ENCODE measurements at regions not wholly inside any gene's neighbourhood (a gene's known extent, or its start where the extent isn't known, plus 50 kb on each side); places are given as distances from the start of the nearest gene placed in this dataset.

DNA sequence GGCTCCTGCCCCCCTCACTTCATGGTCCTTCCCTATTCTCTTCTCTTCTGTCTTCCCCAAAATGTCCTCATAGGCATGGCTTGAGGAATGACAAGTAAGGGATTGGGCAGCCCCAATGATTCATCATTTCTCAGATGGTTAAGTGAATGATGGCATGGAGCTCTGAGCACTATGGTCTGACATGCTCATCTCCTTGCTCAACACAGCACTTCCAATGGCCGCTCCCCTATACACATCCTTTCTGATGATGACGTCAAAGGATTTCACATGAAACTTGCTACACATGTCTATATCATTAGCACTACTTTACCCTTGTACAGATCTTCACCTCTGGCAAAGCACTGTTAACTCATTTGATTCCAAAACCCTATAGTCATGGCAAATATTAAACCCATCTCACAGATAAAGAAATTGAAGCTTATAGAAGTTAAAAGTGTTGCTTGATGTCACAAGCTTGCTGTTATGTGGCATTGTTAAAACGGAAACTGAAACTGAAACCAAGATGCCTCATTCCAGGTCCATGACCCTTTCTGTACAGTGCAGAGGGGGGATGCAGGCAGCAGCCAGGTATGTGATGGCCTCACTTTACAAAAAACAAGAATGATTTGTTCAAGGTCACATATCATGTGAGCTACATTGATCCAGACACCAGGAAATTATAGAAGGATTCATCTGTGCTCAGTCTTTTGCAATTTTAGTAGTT is 90.0 kb upstream of the PLXNA4 start:
- no peak for DNase-seq

DNA sequence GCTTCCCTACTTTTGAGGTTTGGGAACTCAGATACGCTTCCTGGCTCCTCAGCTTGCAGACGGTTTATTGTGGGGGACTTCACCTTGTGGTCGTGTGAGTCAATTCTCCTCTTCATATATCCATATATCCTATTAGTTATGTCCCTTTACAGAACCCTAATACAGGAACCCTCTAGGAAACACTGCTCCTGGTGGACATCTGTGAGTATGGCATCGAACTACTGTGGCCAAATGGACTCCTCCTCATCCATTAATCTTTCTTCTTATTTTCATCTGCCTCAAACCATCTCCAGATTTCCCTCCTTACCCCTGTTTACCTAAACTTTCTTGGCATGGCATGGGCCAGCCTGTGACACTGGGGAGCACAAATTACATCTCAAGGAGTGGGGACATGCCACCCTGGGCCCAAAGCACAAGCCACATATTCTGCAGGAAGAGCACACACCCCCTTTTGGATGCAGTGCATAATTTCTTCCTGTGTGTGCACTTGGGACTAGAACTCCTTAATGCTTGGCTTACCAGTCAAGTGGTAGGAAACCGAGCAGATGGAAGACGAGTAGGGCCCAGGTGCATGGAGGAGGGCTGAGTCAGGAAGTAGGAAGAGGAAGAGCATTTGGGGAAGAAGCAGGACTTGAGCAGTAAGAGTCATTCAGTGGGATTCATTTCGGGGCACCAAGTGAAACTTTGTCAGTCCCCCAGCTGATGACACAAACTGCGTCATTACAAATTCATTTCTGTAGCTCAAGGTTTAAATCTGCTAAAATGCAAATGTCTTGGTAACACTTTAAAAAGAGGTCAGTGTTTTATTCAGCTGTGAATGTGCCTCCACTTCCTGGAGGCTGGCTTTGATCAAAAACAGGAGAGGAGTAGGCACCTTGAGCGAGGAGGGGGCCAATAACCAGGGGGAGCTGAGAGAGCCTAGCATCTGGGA is 80.8 kb upstream of the PLXNA4 start:
- peak in 1 of 2 experiments; percentile 19 for DNase-seq

DNA sequence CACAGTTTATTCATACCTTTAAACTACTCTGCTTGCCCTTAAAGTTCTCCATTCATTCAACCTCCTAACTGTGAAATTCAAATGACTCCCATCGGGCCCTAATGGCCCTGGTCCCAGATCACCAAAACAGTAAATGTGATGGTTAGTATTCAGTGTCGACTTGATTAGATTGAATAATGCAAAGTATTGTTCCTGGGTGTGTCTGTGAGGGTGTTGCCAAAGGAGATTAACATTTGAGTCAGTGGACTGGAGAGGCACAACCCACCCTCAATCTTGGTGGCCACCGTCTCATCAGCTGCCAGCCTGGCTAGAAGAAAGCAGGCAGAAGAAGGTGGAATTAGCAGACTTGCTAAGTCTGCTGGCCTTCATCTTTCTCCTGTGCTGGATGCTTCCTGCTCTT is 80.1 kb upstream of the PLXNA4 start:
- no peak for DNase-seq

DNA sequence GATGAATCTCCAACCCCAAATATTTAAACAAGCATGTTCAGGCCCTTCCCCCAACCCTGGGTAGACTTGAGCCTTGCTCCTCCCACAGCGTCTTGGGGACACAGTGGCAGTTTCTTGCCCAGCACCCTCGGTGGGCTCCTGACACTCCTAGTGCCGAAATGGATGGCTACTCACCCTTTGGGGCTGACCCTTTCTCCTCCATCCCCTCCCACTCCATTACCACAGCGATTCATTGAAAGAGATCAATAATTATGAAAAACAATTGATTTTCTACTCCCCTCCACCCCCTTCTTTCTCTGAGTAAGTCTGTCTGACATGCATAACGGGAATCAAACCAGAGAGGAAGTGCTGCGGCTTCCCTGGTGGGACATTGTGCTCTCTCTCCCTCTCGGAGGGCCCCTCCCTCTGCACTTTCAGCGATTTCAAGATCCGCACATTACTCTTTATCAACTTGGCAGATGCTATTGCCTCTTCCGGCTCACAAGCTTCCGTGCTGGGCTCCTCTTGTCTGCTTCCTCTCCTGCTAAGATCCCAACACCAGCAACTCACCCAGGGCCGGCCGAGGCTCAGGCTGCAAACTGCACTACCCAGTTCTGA is 79.0 kb upstream of the PLXNA4 start:
- DNase-seq = no peak

DNA sequence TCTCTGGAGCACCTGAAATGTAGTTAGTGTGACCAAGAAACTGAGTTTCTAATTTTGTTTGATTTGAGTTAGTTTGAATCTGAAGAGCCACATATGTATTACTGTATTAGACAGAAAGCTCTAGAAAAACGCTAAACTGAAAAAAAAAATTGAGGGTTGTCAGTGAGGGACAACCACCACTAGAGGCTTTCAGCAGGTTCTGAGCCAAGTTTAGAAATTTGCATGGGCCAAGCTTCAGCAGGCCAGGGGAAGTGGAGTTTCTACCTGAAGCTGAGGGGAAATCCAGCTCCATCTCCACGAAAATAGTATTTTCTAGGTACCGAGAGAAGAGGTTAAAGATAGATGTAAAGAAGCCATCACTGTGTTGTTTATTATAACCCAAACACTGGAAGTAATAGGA is 77.9 kb upstream of the PLXNA4 start:
- DNase-seq = no peak

DNA sequence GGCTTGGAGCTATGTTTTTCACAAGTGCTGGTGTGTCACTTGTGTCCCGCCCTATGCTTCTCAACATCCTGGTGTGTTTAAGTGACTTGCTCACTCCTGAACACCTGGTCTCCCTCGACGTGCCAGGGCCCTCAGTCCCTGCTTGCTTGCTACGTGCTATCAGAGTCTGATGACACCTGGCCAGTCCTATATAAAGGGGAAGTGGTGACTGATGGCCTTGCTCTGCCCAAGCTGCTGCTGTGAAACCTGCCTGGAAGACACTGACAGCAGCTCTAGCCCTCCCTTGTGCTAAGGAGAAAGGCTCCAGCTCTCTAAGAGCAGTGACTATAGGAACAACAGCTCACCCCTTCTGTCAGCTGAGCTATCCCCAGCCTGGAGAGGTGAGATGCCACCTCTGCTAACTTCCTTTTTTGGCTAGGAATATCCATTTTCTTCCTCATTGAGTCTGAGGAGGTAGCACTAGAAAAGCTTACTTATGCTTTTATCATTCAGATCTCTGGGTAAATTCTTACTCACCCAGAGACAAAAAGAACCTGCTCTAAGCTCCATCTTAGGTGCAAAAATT is 77.2 kb upstream of the PLXNA4 start:
- no peak for DNase-seq

DNA sequence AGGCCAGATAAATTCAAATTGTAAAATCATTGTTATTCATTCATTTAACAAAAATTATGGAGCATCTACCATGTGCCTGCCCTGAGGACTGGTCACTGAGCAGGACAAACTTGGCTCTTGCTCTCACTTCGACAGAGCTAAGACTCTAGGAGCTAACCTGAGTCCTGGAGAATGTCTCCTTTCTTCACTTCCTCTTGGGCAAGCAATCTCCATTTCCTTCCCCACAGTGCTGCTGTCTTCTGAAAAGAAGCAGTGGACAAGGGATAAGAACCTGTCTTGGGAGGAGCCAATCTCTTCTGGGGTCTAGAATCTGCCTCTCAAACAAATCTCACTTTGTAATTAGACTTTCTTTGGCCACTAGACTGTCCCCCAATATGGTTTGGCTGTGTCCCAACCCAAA is 76.2 kb upstream of the PLXNA4 start:
- no peak for DNase-seq

DNA sequence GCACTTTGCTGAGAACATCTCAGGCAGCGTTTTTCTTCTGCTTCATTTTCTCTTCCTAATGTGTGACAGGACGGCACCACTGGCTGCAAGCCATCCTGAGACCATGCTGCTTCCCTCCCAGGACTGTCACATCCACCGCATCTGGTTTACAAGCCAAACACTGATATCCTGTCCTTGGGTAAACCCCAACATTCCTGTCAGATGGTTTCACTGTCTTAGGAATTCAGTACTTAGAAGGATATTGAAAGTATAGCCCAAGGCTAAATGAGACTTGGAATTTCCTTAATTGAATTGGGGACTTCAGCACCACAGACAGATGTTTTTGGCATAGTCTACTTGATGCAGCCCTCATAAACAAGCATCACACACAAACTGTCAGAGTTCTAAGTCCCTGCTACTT is 74.2 kb upstream of the PLXNA4 start:
- DNase-seq = no peak

DNA sequence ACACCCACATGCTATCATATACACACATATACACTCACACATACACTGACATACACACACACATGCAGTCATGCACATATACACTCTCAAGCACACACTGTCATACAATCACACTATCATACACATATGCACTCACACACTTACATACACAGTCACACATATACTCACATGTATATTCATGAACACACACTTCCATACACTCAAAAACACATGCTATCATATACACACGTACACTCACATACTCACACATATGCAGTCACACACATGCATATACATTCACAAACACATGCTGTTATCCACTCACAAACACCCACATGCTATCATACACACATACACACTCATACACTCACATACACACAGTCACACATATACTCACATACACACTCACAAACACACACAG is 71.0 kb upstream of the PLXNA4 start:
- no peak for DNase-seq

DNA sequence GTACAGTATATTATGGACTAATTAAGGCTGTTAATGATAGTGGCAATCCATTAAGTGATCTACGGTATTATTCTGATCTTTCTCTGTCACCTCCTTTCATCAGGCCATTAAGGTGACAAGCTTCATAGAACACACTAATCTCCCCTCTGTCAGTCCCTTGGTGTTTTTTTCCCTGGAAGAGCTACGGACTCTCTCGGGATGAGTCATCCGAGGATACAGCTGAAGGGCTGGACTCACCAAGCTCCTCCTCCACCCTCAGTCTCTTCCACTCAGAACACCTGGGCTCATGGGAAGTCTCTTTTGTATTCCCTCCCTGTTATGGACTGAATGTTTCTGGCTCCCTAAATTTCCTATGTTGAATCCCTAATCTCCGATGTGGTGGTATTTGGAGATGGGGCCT is 69.8 kb upstream of the PLXNA4 start:
- no peak for DNase-seq

DNA sequence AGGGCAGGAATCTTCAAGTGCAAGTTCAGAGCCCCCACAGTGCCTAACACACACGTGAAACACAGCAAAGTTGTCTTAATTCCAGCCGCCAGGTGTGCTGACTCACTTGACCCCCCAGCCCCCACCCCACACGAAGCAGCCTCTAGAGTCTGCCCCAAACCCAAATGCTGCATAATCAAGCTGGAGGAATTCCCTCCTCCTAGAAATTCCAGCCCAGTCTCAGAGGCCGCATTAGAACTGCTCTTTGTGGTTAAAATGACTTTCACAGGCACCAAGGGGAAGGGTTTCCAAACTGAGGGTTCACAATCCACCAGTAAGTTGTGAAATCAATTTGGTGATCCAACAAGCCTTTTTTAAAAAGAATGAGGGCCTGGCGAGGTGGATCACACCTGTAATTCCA is 67.0 kb upstream of the PLXNA4 start:
- DNase-seq = no peak

DNA sequence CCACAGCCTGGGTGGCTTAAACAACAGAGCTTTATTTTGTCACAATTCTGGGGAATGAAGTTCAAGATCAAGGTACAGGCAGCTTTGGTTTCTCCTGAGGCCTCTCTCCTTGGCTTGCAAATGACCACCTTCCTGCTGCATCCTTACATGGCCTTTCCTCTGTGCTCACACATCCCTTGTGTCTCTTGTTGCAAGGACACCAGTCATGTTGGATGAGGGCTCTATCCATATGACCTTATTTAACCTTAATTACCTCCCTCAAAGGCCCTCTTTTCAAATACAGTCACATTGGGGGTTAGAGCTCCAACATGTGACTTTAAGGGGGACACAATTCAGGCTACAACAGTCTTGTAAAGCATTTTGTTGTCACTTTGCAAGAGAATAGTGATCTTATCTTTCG is 65.0 kb upstream of the PLXNA4 start:
- no peak for DNase-seq

DNA sequence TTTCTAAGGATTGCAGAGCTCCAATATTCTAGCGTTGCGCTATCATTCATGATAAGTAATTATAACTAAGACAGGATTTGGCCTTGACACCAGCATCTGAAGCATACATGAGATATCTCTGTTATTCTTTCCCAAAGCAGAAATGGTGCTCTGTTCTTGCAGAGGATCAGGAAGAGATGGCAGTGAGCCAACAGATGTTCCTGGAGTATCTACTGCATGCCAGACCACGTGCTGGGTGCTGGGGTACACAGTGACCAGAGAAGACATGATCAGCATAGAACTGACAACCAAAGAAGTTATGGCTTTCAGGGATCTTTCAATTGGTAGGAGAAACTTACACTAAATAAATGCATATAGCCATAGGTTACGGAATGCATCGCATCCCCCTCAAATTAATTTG is 63.7 kb upstream of the PLXNA4 start:
- no peak for DNase-seq

DNA sequence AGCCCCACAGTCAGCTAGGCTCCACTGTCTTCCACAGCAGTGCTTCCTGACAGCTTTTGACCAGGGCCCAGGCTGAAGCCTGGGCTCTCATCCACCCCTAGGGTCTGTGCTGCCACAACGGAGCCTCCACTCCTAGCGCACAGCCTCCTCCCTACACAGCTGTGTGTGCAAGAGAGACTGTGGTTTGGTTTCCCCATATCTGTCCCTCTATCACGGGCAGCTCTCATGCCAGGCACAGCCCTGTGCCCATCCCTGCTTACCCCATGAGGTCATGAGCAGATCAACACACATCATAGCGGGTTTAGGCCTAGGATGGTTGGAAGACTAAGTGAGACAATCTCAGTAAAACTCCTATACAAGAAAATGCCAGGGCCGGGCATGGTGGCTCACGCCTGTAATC is 61.7 kb upstream of the PLXNA4 start:
- no peak for DNase-seq

DNA sequence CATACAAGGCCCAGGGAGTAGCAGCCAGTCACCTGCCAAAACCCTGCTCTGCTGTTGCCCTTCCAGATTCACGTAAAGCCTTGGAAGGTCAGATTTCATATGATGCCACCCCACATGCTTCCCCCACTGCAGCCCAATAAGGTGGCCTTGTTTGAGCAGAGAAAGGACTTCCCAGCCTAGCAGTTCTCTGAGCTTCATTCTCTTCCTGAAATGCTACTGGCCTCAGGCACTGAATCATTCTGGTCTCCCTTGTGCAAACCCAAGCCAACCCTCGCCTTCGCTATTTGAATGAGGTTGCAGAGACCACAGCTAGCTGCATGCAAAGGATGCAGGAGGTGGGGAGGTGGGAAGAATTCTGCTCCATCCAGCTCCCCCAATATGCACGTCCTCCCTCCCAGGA is 60.3 kb upstream of the PLXNA4 start:
- no peak for DNase-seq

DNA sequence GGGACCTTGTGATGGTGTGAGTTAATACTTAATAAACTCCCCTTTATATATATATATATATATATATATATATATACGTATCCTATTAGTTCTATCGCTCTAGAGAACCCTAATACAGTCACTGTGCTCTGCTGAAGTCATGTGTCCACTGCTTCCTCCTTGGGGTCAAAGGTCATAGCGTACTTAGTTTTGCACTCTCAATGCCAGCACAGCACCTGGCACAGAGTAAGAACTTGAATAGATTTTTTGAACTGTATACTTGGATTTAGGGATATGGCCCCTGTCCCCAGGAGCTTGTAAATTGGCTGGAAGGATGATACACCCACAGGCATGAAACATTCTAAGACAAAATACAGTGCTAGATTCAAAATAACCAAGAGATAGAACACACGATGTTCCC is 58.9 kb upstream of the PLXNA4 start:
- no peak for DNase-seq

DNA sequence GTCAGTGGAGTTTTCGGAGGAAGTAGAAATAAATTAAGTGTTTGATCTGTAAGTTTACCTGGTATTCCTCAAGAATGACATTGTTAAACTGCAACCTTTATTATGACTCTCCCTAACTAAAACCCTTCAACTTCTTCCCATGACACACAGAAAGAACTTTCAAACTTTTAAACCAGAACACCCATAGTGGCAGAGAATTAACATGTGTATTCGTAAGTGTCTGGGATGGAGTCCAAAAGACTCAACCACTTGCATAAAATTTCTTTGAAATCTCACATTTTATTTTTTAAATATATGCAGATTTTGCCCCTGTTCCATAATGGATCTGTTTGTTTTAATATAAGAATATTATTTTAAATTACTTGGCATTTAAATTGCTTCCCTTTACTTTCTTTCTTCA is 54.6 kb upstream of the PLXNA4 start:
- DNase-seq = no peak
